Heart right ventricle (tissue), 16 donors: ENCODE measurements at regions not wholly inside any gene's neighbourhood (a gene's known extent, or its start where the extent isn't known, plus 50 kb on each side); places are given as distances from the start of the nearest gene placed in this dataset.

Experiments
- ATAC-seq, 8 donors: fragments of 200-7000 bp; cut with Tn5 transposase; one replicate each; pipeline ENCODE4 v1.9.1; 2020; ENCODE audit warnings: mild to moderate bottlenecking in 8 of 8, moderate library complexity in 8 of 8, moderate number of reproducible peaks in 1 of 8
- DNase-seq, 2 donors: peaks; one replicate each; pipeline ENCODE4 v3.0.0-alpha.2; 2020
- H3K27ac ChIP-seq, 10 donors: fragments of 200-600 bp; sonication (generic) in 2 of 10; one replicate each; pipeline versions ENCODE4 v1.5.0 to v1.8.0; 2020 to 2022; ENCODE audit warnings: mild to moderate bottlenecking in 3 of 10
- H3K27me3 ChIP-seq, 7 donors: fragments of 200-600 bp; one replicate each; pipeline ENCODE4 v1.8.0; 2021 to 2022; ENCODE audit warnings: mild to moderate bottlenecking in 2 of 7
- H3K36me3 ChIP-seq, 9 donors: fragments of 200-600 bp; sonication (generic) in 1 of 9; one replicate each; pipeline versions ENCODE4 v1.5.0 to v1.8.0; 2020 to 2022; ENCODE audit warnings: mild to moderate bottlenecking in 2 of 9
- H3K4me1 ChIP-seq, 9 donors: fragments of 200-600 bp; sonication (generic) in 1 of 9; one replicate each; pipeline versions ENCODE4 v1.5.0 to v1.8.0; 2020 to 2022; ENCODE audit warnings: mild to moderate bottlenecking in 4 of 9
- H3K4me3 ChIP-seq, 10 donors: fragments of 200-600 bp; sonication (generic) in 2 of 10; one replicate each; pipeline versions ENCODE4 v1.5.0 to v1.8.0; 2020 to 2022; ENCODE audit warnings: mild to moderate bottlenecking in 7 of 10, moderate library complexity in 2 of 10
- H3K9me3 ChIP-seq, 11 donors: fragments of 200-600 bp in 10 of 11; sonication (generic) in 2 of 11; one replicate each; pipeline versions ENCODE4 v1.5.0 to v1.8.0; 2013 to 2022; ENCODE audit warnings: mild to moderate bottlenecking in 2 of 11, control low read depth in 1 of 11, moderate library complexity in 1 of 11
- WGBS, 2 donors: extraction: QIAGEN DNeasy Blood & Tissue Kit; methylation state at CpG; one replicate each; pipeline ENCODE4 v1.1.7; 2013; ENCODE audit warnings: inconsistent platforms in 1 of 2; 5-methylcytosine and 5-hydroxymethylcytosine counted together
- intact Hi-C, 10 donors: fragments of 100-400 bp; cut with DNase I; formaldehyde crosslinking; loops; one replicate each; pipeline versions ENCODE4 v1.11.1 to v1.14.2; 2022
- TF ChIP-seq, protein P1 (sequence below), 9 donors: fragments of 200-600 bp; sonication (generic) in 2 of 9; IDR thresholded peaks; one replicate each; pipeline versions ENCODE4 v1.5.0 to v1.8.0; 2021 to 2022; ENCODE audit warnings: antibody characterized with exemption in 9 of 9, mild to moderate bottlenecking in 5 of 9, moderate library complexity in 1 of 9
- donor health status: Arrhythmogenic right ventricular cardiomyopathy.
- donor health status: ischemic (EF 13 %, LVEDD 7.1; RV severe dilation, severe dysfunction).
- donor health status: healthy with polysubstance abuse.
- donor health status: DM: no; HTN: yes; CAD: no.
- donor health status: DM: no; HTN: no; CAD: no.
- donor health status: ischemic (EF 25% LVEDD 6.9; RV normal size, moderate dysfunction).
- donor health status: ischemic (EF 25% LVEDD 5.7; RV mildly dilated, moderate dysfunction).
- donor health status: healthy.
- donor health status: DM: yes; HTN: yes; CAD: no.
- donor health status: Ischemic cardiomyopathy.
- donor health status: ischemic (EF 35%, LVEDD 5.7; RV mildly dilated, moderate dysfunction).
- donor health status: nonischemic (EF 11% LVEDD 7.7; RV severe dilation, severe dysfunction).
- donor health status: DM: yes; HTN: yes; CAD: no.
- donor health status: PGD.
- donor health status: ischemic (EF 29% LVEDD 5.4; RV normal size, mild dysfunction).
- donor health status: nonischemic (EF 23%, LVEDD 6.1; RV moderate dilation, normal function).

GRCh38 chr22:49073873-49074417 is 753.7 kb downstream of the BRD1 start:
- ATAC-seq: no peak
- H3K4me3 ChIP-seq: no peak overlapping the region
- H3K4me1 ChIP-seq: no peaks in the 10 kb centered on the region
- TF ChIP-seq, protein P1, sequence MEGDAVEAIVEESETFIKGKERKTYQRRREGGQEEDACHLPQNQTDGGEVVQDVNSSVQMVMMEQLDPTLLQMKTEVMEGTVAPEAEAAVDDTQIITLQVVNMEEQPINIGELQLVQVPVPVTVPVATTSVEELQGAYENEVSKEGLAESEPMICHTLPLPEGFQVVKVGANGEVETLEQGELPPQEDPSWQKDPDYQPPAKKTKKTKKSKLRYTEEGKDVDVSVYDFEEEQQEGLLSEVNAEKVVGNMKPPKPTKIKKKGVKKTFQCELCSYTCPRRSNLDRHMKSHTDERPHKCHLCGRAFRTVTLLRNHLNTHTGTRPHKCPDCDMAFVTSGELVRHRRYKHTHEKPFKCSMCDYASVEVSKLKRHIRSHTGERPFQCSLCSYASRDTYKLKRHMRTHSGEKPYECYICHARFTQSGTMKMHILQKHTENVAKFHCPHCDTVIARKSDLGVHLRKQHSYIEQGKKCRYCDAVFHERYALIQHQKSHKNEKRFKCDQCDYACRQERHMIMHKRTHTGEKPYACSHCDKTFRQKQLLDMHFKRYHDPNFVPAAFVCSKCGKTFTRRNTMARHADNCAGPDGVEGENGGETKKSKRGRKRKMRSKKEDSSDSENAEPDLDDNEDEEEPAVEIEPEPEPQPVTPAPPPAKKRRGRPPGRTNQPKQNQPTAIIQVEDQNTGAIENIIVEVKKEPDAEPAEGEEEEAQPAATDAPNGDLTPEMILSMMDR (IDR thresholded peaks at IDR 0.05): no peak
- H3K27me3 ChIP-seq: peaks cover 0 to 55% (median 24%) of the 10 kb centered on the region in 7 donors
- intact Hi-C loops: loop anchor here in 1 of 10 donors (10.0 kb wide), 1 partner anchor 211 kb away; no protein-coding TSS in a partner anchor
- H3K9me3 ChIP-seq: no peaks in the 10 kb centered on the region
- no peaks in the 10 kb centered on the region for H3K36me3 ChIP-seq
- H3K27ac ChIP-seq: no peak overlapping the region
- 95% methylated on average over 6 of the region's 6 CpGs for WGBS, 2 donors
- no peak for DNase-seq

GRCh38 chr22:49072996-49073645 is 754.6 kb downstream of the BRD1 start:
- TF ChIP-seq, protein P1 (IDR thresholded peaks at IDR 0.05): no peak
- no peaks in the 10 kb centered on the region for H3K9me3 ChIP-seq
- no peak overlapping the region for H3K4me3 ChIP-seq
- WGBS, 2 donors: 91 to 94% methylated on average over 8 of the region's 8 CpGs
- no peak overlapping the region for H3K27ac ChIP-seq
- DNase-seq (no peak), ATAC-seq (no peak)
- intact Hi-C loops: loop anchor here in 1 of 10 donors (10.0 kb wide), 1 partner anchor 212 kb away; no protein-coding TSS in a partner anchor
- H3K36me3 ChIP-seq: no peaks in the 10 kb centered on the region
- no peaks in the 10 kb centered on the region for H3K4me1 ChIP-seq
- H3K27me3 ChIP-seq: peaks cover 0 to 51% (median 28%) of the 10 kb centered on the region in 7 donors

GRCh38 chr22:49070501-49070900 is 757.2 kb downstream of the BRD1 start:
- H3K4me3 ChIP-seq: no peak overlapping the region
- no peaks in the 10 kb centered on the region for H3K36me3 ChIP-seq
- H3K27me3 ChIP-seq: peaks cover 0 to 42% (median 29%) of the 10 kb centered on the region in 7 donors
- WGBS, 2 donors: 14 to 19% methylated on average over 7 of the region's 7 CpGs
- TF ChIP-seq, protein P1 (IDR thresholded peaks at IDR 0.05): no peak
- H3K9me3 ChIP-seq: no peaks in the 10 kb centered on the region
- intact Hi-C loops: loop anchor here in 1 of 10 donors (10.0 kb wide), 1 partner anchor 214 kb away; no protein-coding TSS in a partner anchor
- no peak for ATAC-seq
- no peaks in the 10 kb centered on the region for H3K4me1 ChIP-seq
- no peak overlapping the region for H3K27ac ChIP-seq
- DNase-seq: no peak

DNA sequence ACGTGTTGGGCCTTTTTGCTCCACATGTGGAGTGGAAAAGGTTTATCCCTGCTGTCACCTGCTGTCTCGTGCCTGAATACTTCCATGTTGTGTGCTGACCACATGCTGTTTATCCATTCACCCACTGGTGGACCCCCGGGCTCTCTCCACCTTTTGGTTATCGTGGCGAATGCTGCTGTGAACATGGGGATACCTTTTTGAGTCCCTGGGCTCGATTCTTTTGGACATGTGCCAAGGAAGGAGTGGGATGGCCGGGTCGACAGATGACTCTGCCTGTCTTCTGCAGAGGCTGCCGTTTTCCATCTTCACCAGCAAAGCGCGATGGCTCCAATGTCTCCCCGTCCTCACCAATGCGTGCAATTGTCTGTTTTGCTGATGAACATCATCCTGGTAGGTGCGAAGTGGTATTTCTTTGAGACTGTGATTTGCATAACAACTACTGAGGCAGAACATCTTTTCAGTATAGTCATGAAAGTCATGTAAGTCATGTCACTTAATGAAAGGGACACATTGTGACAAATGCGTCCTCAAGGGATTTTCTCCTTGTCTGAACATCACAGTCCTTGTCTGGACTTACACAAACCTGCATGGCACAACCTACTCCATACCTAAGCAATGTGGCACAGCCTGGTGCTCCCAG is 758.7 kb downstream of the BRD1 start:
- intact Hi-C loops: no loop called here

More for the DNA sequence above, 758.7 kb downstream of the BRD1 start:
- Histone ChIP-seq H3K9me3 (no peaks in the 10 kb centered on the region), H3K4me1 (no peaks in the 10 kb centered on the region), H3K36me3 (no peaks in the 10 kb centered on the region), H3K27me3 (peaks cover 0 to 41% (median 37%) of the 10 kb centered on the region in 7 donors), H3K27ac (no peak overlapping the region), H3K4me3 (no peak overlapping the region)
- TF ChIP-seq, protein P1 (IDR thresholded peaks at IDR 0.05): no peak
- ATAC-seq (no peak), DNase-seq (no peak)
- 67 to 69% methylated on average over 15 of the region's 15 CpGs for WGBS, 2 donors
